ENCODE measurements at regions not wholly inside any gene's neighbourhood (a gene's known extent, or its start where the extent isn't known, plus 50 kb on each side); places are given as distances from the start of the nearest gene placed in this dataset.

GRCh38 chr3:189502256-189502655 lies 128.9 kb upstream of the TP63 start:
- no peak for DNase-seq

- no peak for DNase-seq
Measured at GRCh38 chr3:189502676-189503257, 128.4 kb upstream of the TP63 start.

- DNase-seq, result no peak
Measured at GRCh38 chr3:189507856-189508255, 123.3 kb upstream of the TP63 start.

GRCh38 chr3:189508784-189509501 lies 122.2 kb upstream of the TP63 start:
- DNase-seq, result no peak

GRCh38 chr3:189512039-189512438 lies 119.2 kb upstream of the TP63 start:
- DNase-seq, result no peak

GRCh38 chr3:189512821-189513220 lies 118.4 kb upstream of the TP63 start:
- DNase-seq, result no peak

GRCh38 chr3:189513281-189514117 lies 117.7 kb upstream of the TP63 start:
- DNase-seq, result no peak

- no peak for DNase-seq
Measured at GRCh38 chr3:189516039-189516438, 115.2 kb upstream of the TP63 start.

- no peak for DNase-seq
Measured at GRCh38 chr3:189517981-189518380, 113.2 kb upstream of the TP63 start.

- no peak for DNase-seq
Measured at GRCh38 chr3:189519458-189519857, 111.7 kb upstream of the TP63 start.

GRCh38 chr3:189529468-189529867 lies 101.7 kb upstream of the TP63 start:
- DNase-seq, result no peak

- DNase-seq, result no peak
Measured at GRCh38 chr3:189529889-189530471, 101.2 kb upstream of the TP63 start.

- peak in 1 of 2 donors; percentile 11 for DNase-seq
Measured at GRCh38 chr3:189530822-189531221, 100.4 kb upstream of the TP63 start.

GRCh38 chr3:189531271-189531670 lies 99.9 kb upstream of the TP63 start:
- no peak for DNase-seq

- DNase-seq, result no peak
Measured at GRCh38 chr3:189534531-189534930, 96.7 kb upstream of the TP63 start.

- no peak for DNase-seq
Measured at GRCh38 chr3:189537135-189537534, 94.1 kb upstream of the TP63 start.

GRCh38 chr3:189547448-189547847 lies 83.7 kb upstream of the TP63 start:
- DNase-seq, result no peak

GRCh38 chr3:189548053-189548452 lies 83.1 kb upstream of the TP63 start:
- DNase-seq, result no peak

GRCh38 chr3:189551007-189551406 lies 80.2 kb upstream of the TP63 start:
- no peak for DNase-seq

- no peak for DNase-seq
Measured at GRCh38 chr3:189554868-189555557, 76.2 kb upstream of the TP63 start.

GRCh38 chr3:189555558-189555881 lies 75.7 kb upstream of the TP63 start:
- no peak for DNase-seq

- DNase-seq, result no peak
Measured at GRCh38 chr3:189557824-189558223, 73.4 kb upstream of the TP63 start.

- DNase-seq, result no peak
Measured at GRCh38 chr3:189561256-189561655, 69.9 kb upstream of the TP63 start.
